Transverse colon (tissue), 4 donors: ENCODE measurements at regions not wholly inside any gene's neighbourhood (a gene's known extent, or its start where the extent isn't known, plus 50 kb on each side); places are given as distances from the start of the nearest gene placed in this dataset.

ENCODE experiments used
- CTCF ChIP-seq, 5 experiments: fragments of 200-600 bp in 3 of 5; fragments of 450-650 bp in 2 of 5; sonication (generic) in 3 of 5; IDR thresholded peaks; 1 replicate in 2 of 5; 2 replicates in 3 of 5; pipeline ENCODE4 v1.5.1; 2016 to 2017; ENCODE audit warnings: antibody characterized with exemption in 5 of 5, inconsistent platforms in 3 of 5, mild to moderate bottlenecking in 2 of 5, moderate library complexity in 1 of 5
- POLR2A ChIP-seq: fragments of 450-650 bp; IDR thresholded peaks from one replicate; pipeline ENCODE4 v1.6.1; 2016; ENCODE audit warnings: antibody characterized with exemption, mild to moderate bottlenecking, moderate library complexity
- POLR2AphosphoS5 ChIP-seq, 3 donors: sonication (generic); formaldehyde crosslinking; IDR thresholded peaks; one replicate each; pipeline ENCODE4 v1.6.1; 2016; ENCODE audit warnings: antibody characterized with exemption in 3 of 3

GRCh38 chr9:86765746-86766430, 181.4 kb downstream of the GAS1 start:
- TF ChIP-seq POLR2A: no peak
- TF ChIP-seq CTCF (IDR thresholded peaks at IDR 0.05): no peak
- no peak for TF ChIP-seq POLR2AphosphoS5 (IDR thresholded peaks at IDR 0.05)
